ENCODE measurements at regions not wholly inside any gene's neighbourhood (a gene's known extent, or its start where the extent isn't known, plus 50 kb on each side); places are given as distances from the start of the nearest gene placed in this dataset.
"Not testable (repeated sequence)": the region's sequence is repeated elsewhere in the genome, so short reads cannot be mapped to it uniquely, and the experiment has no call there.

DNA sequence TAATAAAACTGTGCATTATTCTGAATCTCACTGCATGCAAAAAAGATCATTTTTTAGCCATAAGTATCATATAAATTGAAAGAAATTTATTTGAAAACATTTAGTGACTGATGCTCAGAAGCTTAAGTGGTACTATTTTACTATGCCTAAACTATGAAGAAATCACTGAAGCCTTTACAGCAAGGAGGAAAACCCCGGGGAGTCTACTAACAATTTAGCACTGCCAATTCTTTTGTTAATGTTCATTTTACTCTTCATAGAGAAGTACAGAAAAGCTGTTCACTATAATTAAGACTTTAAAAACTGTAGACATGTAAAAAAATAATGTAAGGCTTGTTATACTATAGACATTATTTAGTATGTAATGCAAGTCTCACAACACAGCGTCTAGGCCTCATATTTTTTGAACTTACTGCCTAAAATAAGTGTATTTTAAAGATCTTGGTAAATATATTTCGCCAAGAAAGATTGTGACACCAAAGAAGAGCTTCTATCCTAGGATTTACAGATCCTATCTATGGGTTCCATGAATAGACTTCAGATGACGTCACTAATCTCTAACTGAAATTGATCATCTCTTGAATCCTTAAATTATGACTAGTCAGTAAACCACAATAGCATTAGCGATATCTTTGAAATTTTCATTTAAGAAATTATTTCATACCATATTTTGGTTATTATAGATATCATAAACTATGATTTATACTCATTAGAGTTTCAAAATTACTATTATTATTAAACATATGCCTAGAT lies 602.5 kb downstream of the TMA16 start:
- no peak for DNase-seq

DNA sequence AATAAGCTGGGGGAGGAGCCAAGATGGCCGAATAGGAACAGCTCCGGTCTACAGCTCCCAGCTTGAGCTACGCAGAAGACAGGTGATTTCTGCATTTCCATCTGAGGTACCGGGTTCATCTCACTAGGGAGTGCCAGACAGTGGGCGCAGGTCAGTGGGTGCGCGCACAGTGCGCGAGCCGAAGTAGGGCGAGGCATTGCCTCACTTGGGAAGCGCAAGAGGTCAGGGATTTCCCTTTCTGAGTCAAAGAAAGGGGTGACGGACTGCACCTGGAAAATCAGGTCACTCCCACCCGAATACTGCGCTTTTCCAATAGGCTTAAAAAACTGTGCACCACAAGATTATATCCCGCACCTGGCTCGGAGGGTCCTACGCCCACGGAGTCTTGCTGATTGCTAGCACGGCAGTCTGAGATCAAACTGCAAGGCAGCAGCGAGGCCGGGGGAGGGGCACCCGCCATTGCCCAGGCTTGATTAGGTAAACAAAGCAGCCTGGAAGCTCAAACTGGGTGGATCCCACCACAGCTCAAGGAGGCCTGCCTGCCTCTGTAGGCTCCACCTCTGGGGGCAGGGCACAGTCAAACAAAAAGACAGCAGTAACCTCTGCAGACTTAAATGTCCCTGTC lies 606.4 kb downstream of the TMA16 start:
- not testable (repeated sequence) for DNase-seq

DNA sequence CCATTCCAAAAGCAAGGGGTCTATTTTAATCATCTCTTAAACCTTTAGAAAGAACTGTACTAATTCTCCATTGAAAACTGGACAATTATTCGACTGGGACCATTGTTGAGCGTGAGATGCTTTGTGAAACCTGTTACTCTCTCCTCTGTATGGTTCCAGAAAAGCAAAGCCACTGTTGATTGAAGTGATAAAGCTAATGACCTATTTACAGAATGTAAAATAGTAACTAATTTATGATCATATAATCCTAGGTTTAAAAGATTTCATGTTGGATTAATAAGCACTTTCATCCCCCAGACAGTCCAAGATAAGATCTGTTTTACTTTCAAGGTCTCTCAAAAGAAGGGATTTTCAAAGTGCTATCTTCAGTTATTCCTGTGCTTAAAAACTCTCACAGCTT lies 614.5 kb downstream of the TMA16 start:
- no peak for DNase-seq

DNA sequence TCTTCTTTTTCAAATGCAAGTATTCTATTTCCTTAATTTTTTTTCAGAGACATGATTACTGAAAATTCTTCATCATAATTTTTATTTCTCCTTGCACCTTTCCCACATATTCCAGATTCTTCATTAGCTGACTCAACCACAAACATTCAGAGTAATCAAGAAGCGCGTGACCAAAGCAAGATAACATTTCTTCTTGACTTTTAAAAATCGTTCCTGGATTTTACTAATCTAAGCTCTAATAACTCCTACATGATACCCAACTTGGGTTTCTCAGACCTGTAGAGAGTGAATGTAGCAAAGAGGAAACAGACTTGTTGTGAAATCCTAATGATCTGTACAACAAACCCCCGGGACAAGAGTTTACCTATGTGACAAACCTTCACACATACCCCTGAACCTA lies 615.0 kb downstream of the TMA16 start:
- no peak for DNase-seq

DNA sequence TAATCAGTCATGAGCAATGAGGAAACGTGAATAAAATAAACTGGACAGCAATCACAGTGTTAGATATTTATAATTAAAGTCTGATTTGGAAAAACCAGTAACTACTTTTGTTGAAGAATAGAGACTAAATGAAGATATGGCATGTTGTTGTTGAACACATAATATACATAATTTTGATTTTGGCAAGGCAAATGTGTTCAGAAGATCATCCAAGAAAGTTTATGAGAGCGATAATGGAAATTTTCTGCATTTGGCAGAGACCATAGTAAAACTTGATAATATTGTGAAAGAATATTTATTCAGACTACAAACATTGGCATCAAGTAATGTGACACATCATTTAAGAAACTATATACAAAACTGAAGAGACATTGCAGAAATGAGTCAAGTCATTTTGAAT lies 620.7 kb downstream of the TMA16 start:
- DNase-seq = no peak

DNA sequence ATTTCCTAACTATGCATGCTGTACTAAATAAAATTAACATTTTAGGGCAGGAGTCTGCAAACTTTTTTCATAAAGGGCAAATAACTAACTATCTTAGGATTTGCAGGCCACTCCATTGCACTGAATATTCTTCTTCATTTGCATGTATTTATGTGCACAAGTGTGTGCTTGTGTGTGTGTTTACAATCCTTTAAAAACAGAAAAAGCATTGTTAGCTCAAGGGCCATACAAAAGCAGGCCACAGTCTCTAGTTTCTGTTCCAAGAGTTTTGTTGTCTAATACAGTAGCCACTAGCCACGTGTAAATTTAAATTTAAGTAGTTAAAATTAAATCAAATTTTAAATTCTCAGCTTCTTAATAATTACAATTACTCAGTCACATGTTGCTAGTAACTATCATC lies 621.8 kb downstream of the TMA16 start:
- no peak for DNase-seq

DNA sequence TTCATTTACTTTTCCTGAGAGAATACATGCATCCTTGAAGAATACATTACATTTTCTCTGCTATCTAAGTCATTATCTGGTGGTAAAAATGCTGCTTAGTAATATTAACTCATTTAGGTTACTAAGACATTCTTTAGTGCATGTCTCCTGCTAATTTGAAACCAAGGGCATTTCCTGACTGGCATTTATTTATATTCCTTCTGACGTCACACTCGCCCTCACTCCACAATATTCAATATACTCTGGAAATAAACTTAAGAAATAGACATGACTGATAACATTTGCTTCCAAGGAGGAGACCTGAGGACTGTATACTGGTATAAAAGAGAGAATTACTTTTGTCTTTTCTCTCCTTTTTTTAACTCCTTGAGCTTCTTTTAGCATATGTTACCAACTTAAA lies 619.5 kb upstream of the SMIM31 start:
- no peak for DNase-seq

DNA sequence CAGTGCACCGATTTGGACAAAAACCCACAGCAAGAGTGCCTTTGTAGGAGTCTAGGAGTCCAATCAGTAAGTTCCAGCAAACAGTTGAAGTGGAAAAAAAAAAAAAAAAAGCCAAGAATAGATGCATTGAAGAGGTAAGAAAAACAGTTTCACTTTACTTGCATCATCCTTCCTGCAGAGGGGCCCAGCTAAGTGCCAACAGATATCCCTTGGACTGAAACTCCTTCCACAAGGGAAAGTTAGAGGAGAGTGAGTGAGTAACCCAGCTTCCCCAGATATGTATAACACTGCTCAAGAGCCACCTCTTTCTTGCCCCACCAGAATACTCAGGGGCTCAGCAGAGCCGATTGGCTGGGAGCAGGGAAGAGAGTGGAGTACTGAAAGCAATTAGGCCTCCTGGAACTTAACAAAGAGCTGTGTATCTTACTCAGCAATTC lies 617.7 kb upstream of the SMIM31 start:
- no peak for DNase-seq

DNA sequence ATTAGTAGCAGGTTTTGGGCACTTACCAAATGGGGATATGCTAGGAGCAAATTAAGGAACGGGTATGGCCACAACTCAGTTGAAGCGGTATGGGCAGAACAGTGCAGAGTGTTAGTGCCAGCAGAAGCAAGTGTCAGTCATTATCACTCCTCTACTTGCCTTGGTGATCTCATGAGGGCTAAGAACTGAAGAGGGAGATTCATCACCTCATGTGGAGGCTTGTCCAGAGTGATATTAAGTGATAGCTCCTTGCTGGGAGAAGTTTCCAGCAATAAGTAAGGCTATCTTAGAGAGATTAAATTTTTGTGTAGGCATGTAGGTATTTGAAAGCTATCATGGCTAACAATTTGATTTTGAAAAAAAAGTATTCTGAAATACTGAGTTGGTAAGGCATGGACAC lies 615.4 kb upstream of the SMIM31 start:
- DNase-seq = no peak

DNA sequence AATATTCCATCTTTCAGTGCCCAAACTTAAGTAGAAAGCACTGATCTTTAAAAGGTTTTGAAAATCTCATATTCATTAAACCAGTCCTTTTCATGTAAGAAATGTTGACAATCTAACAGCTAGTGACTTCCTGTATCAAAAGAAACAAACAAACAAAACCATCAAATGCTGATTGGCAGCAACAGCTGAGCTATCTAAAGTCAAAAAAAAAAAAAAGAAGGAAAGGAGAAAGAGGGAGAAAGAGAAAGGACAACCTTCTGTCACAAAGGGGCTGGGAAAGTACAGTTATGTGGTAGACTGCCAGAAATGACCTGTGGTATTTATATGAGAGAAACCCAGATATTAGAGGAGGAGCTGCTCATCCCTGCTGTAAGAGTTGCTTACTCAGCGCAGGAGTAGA lies 614.6 kb upstream of the SMIM31 start:
- no peak for DNase-seq

DNA sequence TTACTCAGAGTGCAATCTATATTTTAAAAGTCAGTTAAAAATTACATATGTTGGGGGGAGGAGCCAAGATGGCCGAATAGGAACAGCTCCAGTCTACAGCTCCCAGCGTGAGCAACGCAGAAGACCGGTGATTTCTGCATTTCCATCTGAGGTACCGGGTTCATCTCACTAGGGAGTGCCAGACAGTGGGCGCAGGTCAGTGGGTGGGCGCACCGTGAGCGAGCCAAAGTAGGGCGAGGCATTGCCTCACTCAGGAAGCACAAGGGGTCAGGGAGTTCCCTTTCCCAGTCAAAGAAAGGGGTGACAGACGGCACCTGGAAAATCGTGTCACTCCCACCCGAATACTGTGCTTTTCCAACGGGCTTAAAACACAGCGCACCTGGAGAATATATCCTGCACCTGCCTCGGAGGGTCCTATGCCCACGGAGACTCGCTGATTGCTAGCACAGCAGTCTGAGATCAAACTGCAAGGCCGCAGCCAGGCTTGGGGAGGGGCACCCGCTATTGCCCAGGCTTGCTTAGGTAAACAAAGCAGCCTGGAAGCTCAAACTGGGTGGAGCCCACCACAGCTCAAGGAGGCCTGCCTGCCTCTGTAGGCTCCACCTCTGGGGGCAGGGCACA lies 612.1 kb upstream of the SMIM31 start:
- DNase-seq = not testable (repeated sequence)

DNA sequence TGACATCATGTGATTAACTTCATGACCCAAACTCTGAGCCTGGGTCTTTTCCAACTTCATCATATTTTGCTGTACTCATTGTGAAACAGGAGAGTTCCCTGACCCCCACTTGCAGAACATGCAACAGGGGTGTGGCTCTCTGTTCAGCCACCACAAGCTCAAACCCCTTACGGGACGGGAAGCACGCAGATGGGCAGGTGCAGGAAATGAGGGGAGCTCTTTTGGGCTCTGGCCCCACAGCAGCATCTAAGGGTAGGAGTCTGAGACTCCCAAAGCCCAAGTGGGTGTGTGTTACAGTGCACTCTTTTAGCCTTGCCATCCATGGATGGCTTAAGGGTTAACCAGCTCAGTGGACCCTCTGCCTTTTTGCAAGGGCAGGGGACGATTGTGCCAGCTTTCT lies 599.5 kb upstream of the SMIM31 start:
- no peak for DNase-seq

DNA sequence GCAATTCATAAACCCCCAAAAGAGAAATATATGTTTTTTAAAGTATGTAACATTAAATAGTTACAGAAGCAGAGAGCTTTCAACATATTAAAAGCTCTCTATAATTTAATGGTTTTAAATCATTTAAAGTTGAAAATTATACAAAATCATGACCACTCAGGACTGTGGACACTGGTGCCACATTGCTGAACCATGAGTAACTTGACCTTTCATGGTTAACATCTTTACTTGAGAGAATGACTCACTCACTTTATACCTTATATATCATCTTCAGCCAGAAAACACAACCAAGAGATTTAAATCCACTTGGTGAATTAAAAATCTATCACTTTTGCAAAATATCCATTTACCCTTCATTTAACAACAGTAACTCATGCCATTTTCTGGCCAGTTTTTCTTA lies 584.3 kb upstream of the SMIM31 start:
- DNase-seq = no peak

DNA sequence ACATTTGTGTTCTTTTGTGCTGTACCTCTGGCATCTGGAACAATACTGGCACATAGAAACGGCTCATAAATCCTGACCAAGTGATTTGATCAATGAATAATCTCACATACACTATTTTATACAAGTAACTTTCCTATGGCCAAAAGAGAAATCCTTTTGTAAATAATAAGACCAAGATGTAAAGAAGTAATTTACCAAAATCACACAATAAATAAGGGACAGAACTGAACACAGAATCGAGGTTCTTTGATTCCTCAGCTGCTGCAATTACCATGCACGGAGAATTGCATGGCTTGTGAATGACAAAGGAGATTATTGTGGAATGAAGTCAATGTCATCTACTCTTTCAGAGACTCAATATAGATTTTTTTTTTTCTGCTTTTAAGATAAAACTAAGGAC lies 576.8 kb upstream of the SMIM31 start:
- DNase-seq = no peak

DNA sequence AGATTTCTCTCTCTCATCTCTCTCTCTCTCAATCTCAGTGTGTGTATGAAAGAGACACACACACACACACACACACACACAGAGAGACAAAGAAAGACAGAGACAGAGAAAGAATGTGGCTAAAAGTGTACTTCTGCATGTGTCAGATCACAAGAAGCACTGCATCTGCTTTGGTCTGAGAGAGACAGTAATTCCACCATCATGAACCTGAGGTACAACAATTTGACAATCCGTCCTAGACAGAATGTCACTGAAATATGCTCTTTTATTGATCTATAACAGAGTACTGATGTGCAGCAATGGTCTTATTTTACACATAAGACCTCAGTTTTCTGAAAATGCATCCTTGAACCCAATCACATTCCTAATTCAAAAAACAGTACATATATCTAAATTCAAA lies 576.2 kb upstream of the SMIM31 start:
- DNase-seq = no peak

DNA sequence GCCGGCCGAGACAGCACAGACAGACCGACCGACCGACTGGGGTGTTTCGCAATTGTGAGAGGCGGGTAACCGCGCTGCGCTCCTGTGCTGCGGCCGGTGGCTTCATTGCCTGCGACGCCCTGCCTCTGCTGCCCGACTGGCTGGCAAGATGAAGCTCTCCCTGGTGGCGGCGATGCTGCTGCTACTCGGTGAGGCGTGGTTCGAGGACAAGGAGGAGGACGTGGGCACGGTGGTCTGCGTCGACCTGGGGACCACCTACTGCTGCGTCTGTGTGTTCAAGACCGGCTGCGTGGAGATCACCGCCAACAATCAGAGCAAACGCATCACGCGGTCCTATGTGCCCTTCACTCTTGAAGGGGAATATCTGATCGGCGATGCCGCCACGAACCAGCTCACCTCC lies 565.7 kb upstream of the SMIM31 start:
- no peak for DNase-seq

DNA sequence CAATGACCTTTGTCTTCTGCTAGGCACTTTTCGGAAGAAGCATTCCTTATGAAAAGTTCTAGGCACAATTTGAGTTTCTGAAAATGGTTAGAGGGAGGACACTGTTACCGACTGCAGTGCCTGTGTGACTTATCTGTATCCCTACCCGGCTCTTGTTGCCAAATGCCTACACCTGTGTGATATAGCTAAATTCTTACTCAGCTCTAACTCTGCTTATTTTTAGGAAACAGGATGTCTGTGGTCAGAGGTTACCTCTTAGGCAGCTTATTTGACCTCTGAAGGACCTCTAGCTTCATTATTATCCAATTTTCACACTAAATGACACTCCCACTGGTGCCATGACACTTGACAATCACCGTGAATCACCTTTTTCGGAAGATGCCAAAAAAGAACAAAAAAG lies 561.1 kb upstream of the SMIM31 start:
- no peak for DNase-seq

DNA sequence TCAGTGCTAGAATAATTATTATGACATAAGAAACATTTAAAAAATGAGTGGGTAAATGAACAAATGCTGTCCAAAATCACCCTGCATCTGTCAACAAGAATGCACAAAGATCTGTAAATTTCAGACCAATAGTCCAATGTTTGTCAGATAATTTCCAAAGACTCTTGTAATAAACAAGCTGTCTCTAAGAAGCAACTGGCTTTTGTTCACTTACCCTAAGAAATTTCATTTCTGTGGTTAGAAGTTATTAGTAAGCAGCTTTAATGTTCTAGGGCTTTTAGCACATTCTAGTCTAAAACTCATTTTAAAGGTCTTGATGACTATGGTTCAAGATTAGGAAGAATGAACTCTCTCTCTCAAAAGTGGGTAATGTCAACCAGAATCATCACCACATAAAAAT lies 560.3 kb upstream of the SMIM31 start:
- DNase-seq = no peak

DNA sequence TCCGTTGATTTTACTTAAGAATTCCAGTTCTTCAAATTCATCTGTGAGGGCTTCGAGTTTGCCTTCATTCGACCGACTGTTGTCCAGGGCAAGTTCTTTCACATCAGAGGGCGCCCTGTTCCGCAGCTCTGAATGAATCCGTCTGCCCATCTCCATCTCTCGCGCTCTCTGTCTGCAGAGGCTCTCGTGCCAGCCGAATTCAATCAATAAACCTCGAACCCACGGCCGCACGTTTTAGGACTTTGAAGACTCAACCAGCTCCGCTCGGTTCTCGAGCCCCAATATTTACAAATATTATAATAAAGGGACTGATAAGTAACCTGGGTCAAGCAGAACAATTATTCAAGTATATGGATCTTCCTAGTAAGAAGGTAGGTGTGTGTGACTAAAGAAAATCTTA lies 556.4 kb upstream of the SMIM31 start:
- no peak for DNase-seq

DNA sequence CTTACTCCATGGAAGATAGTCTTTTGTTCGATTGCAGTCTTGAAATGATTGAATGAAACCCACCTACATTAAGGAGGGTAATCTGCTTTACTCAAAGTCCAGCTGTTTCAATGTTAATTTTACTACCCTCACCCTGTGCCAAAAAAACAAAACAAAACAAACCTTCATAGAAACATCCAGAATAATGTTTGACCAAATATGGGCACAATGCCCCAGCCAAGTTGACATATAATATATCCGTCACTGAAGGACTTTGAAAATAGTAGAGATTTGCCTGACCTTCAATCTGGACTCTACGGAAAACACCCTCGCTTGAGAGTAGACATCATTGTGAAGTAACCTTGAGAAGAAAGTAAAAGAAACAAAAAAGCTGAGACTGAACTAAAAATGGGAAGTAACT lies 550.5 kb upstream of the SMIM31 start:
- DNase-seq = no peak

DNA sequence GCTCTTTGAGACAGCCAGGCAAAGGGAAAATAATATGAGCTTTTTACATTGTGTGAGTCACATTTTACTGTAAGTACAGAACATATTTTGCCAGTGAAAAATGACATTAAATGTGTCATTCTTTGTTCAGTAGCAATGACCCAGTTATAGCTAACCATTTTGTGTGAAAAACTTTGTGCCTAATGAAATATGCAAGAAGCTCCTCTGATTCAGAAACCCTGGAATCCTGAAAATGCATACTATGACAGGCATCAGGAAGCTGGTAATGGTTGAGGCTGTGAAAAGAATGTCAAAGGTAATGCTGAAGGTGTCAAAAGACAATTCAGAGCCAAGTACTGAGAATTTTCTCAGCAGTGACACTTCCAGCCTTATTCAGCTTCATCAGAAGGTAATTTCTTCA lies 549.5 kb upstream of the SMIM31 start:
- DNase-seq = no peak

DNA sequence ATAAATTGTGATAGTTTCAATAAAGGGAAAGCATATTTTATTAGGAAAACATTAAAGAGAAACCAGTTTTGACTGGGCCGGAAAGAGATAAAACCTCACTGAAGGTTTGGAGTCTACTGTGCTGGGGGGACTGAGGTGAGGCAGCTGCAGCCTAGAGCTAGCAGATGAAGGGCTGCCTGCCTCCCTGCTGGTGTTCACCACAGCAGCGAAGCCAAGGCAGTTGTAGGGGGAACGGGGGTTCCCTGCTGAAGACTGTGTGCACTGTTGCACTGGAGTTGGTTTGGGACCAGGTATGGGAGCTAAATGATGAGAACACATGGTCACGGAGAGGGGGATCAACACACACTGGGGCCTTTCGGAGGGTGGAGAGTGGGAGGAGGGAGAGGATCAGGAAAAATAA lies 546.5 kb upstream of the SMIM31 start:
- no peak for DNase-seq

DNA sequence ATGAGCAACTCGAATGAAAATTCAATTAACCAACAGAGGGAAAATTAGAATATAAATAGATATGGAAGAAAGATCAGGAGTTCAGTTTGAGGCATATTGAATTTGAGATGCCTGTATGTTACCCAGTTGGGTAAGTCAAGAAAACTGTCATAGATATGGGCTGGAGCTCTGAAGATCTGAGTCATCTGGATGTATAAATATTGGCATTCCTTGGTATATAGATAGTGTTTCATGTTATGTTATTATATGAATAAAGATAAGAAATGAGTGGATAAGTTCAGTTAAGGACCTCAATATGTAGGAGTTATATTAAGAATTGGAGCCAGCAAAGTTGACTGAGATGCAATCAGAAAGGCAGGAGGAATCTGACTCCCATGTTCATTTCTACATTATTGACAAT lies 543.6 kb upstream of the SMIM31 start:
- no peak for DNase-seq

DNA sequence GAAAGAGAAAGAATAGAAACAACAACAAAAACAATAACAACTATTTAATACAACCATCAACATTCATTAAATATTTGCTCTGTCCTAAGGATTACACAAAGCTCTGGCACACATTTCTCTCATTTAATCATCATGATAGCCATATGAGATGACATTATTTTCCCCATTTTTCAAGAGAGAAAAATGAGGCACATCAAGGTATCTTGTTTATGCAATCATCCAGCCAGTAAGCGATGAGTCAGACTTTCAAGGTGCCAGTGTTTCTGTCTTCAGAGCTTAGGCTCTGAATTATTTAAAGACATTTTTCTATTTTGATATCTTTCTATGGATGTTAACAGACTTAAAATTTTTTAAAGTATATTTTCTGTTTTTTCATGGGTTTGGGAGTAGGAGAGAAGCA lies 541.8 kb upstream of the SMIM31 start:
- no peak for DNase-seq
